MM.1S (cell line): ENCODE measurements at regions not wholly inside any gene's neighbourhood (a gene's known extent, or its start where the extent isn't known, plus 50 kb on each side); places are given as distances from the start of the nearest gene placed in this dataset.

Experiments used
- DNase-seq: peaks from one replicate; pipeline ENCODE4 v3.0.0-alpha.2; 2015
- H2AFZ ChIP-seq: fragments of 300-600 bp; sonication (generic); 2 replicates; pipeline ENCODE4 v1.6.0; 2016; ENCODE audit warnings: antibody characterized with exemption, low read length
- H3F3A ChIP-seq: fragments of 300-600 bp; sonication (generic); 2 replicates; pipeline ENCODE4 v1.6.1; 2016; ENCODE audit warnings: mild to moderate bottlenecking, antibody characterized with exemption, low read length, moderate library complexity, mixed read lengths; ENCODE audit not compliant: insufficient read depth
- H3K27ac ChIP-seq: fragments of 300-600 bp; sonication (generic); 2 replicates; pipeline ENCODE4 v1.5.1; 2016; ENCODE audit warnings: mild to moderate bottlenecking, low read length
- H3K27me3 ChIP-seq: fragments of 300-600 bp; sonication (generic); replicated peaks from 2 replicates; pipeline ENCODE4 v1.6.0; 2016; ENCODE audit warnings: low read length; ENCODE audit not compliant: insufficient read depth
- H3K36me3 ChIP-seq: fragments of 300-600 bp; sonication (generic); replicated peaks from 2 replicates; pipeline ENCODE4 v1.6.1; 2016; ENCODE audit warnings: mild to moderate bottlenecking, low read length, mixed read lengths; ENCODE audit not compliant: insufficient read depth
- H3K4me1 ChIP-seq: fragments of 300-600 bp; sonication (generic); 2 replicates; pipeline ENCODE4 v1.6.1; 2016; ENCODE audit warnings: low read length, mixed read lengths
- H3K4me2 ChIP-seq: fragments of 300-600 bp; sonication (generic); 2 replicates; pipeline ENCODE4 v1.6.0; 2016; ENCODE audit warnings: low read depth, low read length
- H3K4me3 ChIP-seq: fragments of 300-600 bp; sonication (generic); 2 replicates; pipeline ENCODE4 v1.5.1; 2016; ENCODE audit warnings: low read length, mixed read lengths
- H3K79me2 ChIP-seq: fragments of 300-600 bp; sonication (generic); 2 replicates; pipeline ENCODE4 v1.6.1; 2016; ENCODE audit warnings: mixed run types, low read length, mixed read lengths
- H3K9ac ChIP-seq: fragments of 300-600 bp; sonication (generic); 2 replicates; pipeline ENCODE4 v1.6.1; 2016; ENCODE audit warnings: low read length, mixed read lengths
- H3K9me2 ChIP-seq: fragments of 300-600 bp; sonication (generic); replicated peaks from 2 replicates; pipeline ENCODE4 v1.6.1; 2016; ENCODE audit warnings: mild to moderate bottlenecking, low read length, mixed read lengths; ENCODE audit not compliant: insufficient read depth
- H3K9me3 ChIP-seq: fragments of 300-600 bp; sonication (generic); replicated peaks from 2 replicates; pipeline ENCODE4 v1.6.1; 2016; ENCODE audit warnings: mild to moderate bottlenecking, low read length, mixed read lengths; ENCODE audit not compliant: insufficient read depth
- H4K20me1 ChIP-seq: fragments of 300-600 bp; sonication (generic); 2 replicates; pipeline ENCODE4 v1.6.1; 2016; ENCODE audit warnings: mild to moderate bottlenecking, low read length, moderate library complexity, mixed read lengths; ENCODE audit not compliant: insufficient read depth
- EZH2 ChIP-seq: fragments of 300-600 bp; sonication (generic); optimal IDR thresholded peaks from 2 replicates; pipeline ENCODE3; 2017; ENCODE audit warnings: low read depth, mild to moderate bottlenecking, antibody characterized with exemption, low read length, mixed read lengths
- EZH2phosphoT487 ChIP-seq: fragments of 300-600 bp; sonication (generic); IDR thresholded peaks from 2 replicates; pipeline ENCODE4 v1.6.1; 2018; ENCODE audit warnings: antibody characterized with exemption, low read length
- TF ChIP-seq, protein P1 (sequence below): fragments of 300-600 bp; sonication (generic); IDR thresholded peaks from 2 replicates; pipeline ENCODE4 v1.5.1; 2016; ENCODE audit warnings: antibody characterized with exemption, low read length, mixed read lengths

DNA sequence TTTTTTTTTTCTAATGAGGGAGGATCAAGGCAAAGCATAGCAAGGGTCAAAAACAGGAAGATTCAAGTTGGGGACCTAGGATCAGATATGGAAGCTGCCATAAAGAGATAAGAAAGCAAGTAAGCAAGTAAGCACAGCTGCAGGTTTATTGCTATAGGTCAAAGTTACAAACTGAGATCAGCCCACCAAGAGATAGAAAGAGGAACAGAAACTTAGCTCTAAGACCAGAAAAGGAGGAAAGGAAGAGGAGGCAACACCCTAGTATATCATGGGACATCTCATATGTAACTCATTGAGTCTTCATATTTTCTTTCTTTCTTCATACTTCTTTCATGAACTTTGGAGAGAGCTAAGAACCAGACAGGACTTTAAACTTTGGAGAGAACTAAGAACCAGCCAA, 295.9 kb upstream of the CRIM1 start:
- peak; percentile 69 for DNase-seq

GRCh38 chr2:36058953-36059352, 296.6 kb upstream of the CRIM1 start:
- peaks cover 10% of the 10 kb centered on the region; the same call in 1 of the 2 replicates for H3K4me1 ChIP-seq
- no peaks in the 10 kb centered on the region for H3K9me2 ChIP-seq
- TF ChIP-seq EZH2phosphoT487 (no peak), EZH2 (no peak)
- TF ChIP-seq, protein P1, sequence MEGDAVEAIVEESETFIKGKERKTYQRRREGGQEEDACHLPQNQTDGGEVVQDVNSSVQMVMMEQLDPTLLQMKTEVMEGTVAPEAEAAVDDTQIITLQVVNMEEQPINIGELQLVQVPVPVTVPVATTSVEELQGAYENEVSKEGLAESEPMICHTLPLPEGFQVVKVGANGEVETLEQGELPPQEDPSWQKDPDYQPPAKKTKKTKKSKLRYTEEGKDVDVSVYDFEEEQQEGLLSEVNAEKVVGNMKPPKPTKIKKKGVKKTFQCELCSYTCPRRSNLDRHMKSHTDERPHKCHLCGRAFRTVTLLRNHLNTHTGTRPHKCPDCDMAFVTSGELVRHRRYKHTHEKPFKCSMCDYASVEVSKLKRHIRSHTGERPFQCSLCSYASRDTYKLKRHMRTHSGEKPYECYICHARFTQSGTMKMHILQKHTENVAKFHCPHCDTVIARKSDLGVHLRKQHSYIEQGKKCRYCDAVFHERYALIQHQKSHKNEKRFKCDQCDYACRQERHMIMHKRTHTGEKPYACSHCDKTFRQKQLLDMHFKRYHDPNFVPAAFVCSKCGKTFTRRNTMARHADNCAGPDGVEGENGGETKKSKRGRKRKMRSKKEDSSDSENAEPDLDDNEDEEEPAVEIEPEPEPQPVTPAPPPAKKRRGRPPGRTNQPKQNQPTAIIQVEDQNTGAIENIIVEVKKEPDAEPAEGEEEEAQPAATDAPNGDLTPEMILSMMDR = no peak
- DNase-seq = no peak
- H3K9ac ChIP-seq = no peak overlapping the region
- no peaks in the 10 kb centered on the region for H4K20me1 ChIP-seq
- 0 out of 2 replicates have a peak, but pooled peaks cover 4% of the 10 kb centered on the region for H3F3A ChIP-seq
- no peak overlapping the region for H2AFZ ChIP-seq
- no peaks in the 10 kb centered on the region for H3K9me3 ChIP-seq
- no peak overlapping the region for H3K27ac ChIP-seq
- no peaks in the 10 kb centered on the region for H3K27me3 ChIP-seq
- 0 out of 2 replicates have a peak overlapping the region, but pooled peaks have one; percentile 1 for H3K4me2 ChIP-seq
- no peak overlapping the region for H3K4me3 ChIP-seq
- no peaks in the 10 kb centered on the region for H3K79me2 ChIP-seq
- no peaks in the 10 kb centered on the region for H3K36me3 ChIP-seq

More for the DNA sequence above, 295.9 kb upstream of the CRIM1 start:
- TF ChIP-seq EZH2phosphoT487 (no peak), EZH2 (no peak)
- TF ChIP-seq, protein P1 = no peak
- H3K9me3 ChIP-seq = no peaks in the 10 kb centered on the region
- peak overlapping the region; percentile 67 for H2AFZ ChIP-seq
- H3K4me1 ChIP-seq = peaks cover 10% of the 10 kb centered on the region; the same call in 1 of the 2 replicates
- 0 out of 2 replicates have a peak, but pooled peaks cover 4% of the 10 kb centered on the region for H3F3A ChIP-seq
- H3K79me2 ChIP-seq = no peaks in the 10 kb centered on the region
- H3K36me3 ChIP-seq = no peaks in the 10 kb centered on the region
- no peaks in the 10 kb centered on the region for H3K27me3 ChIP-seq
- peak overlapping the region; percentile 79 for H3K27ac ChIP-seq
- no peaks in the 10 kb centered on the region for H3K9me2 ChIP-seq
- H3K4me2 ChIP-seq = peak overlapping the region; percentile 67
- peak overlapping the region; percentile 17; the same call in 1 of the 2 replicates for H3K9ac ChIP-seq
- H4K20me1 ChIP-seq = no peaks in the 10 kb centered on the region
- peak overlapping the region; percentile 30 for H3K4me3 ChIP-seq

DNA sequence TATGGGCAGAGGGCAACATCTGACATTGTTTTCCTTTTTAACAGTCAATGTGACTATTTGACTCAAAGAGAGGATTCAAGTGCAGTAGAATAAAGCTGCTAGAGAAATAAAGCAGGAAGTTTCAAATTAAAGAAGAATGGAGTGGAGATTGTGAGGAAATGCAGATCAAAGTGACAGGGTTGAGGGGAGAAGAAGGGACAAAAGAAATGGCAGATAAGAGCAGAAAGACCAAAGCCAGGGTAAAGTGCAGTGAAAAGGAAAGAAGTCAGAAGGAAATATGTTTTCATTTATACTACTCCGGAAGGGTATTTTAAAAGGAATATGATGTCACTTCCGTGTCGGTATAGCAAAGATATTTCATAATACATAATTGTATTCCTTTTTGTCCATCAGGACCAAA, 297.5 kb upstream of the CRIM1 start:
- H3F3A ChIP-seq = 0 out of 2 replicates have a peak, but pooled peaks cover 4% of the 10 kb centered on the region
- no peak overlapping the region for H3K4me2 ChIP-seq
- TF ChIP-seq EZH2phosphoT487 (no peak), EZH2 (no peak)
- TF ChIP-seq, protein P1 = no peak

More for the DNA sequence above, 297.5 kb upstream of the CRIM1 start:
- H3K4me1 ChIP-seq = peaks cover 10% of the 10 kb centered on the region; the same call in 1 of the 2 replicates
- H3K9ac ChIP-seq = no peak overlapping the region
- H2AFZ ChIP-seq = no peak overlapping the region
- no peak overlapping the region for H3K27ac ChIP-seq
- H3K4me3 ChIP-seq = no peak overlapping the region
- no peaks in the 10 kb centered on the region for H3K9me3 ChIP-seq
- no peaks in the 10 kb centered on the region for H4K20me1 ChIP-seq
- DNase-seq = no peak
- no peaks in the 10 kb centered on the region for H3K9me2 ChIP-seq
- no peaks in the 10 kb centered on the region for H3K36me3 ChIP-seq
- H3K79me2 ChIP-seq = no peaks in the 10 kb centered on the region
- no peaks in the 10 kb centered on the region for H3K27me3 ChIP-seq
